ENCODE measurements at regions not wholly inside any gene's neighbourhood (a gene's known extent, or its start where the extent isn't known, plus 50 kb on each side); places are given as distances from the start of the nearest gene placed in this dataset.

- Histone ChIP-seq H3K36me3 (ENCODE audit: control insufficient read depth, insufficient read depth, low read length) (no peaks in the 10 kb centered on the region), H3K9ac (ENCODE audit: insufficient read depth, low read length) (no peak overlapping the region), H3K4me3 (replicated peaks in 1 of 4; ENCODE audit: control extremely low read depth in 1 of 4, insufficient read depth in 1 of 4, low read depth in 3 of 4, low read length in 4 of 4) (no peak overlapping the region), H3K4me1 (ENCODE audit: control insufficient read depth, extremely low read depth, insufficient read depth, low read length) (no peaks in the 10 kb centered on the region), H3K27me3 (ENCODE audit: control insufficient read depth, insufficient read depth, low read length) (no peaks in the 10 kb centered on the region), H3K27ac (ENCODE audit: insufficient read depth, low read length) (no peak overlapping the region), H4K20me1 (ENCODE audit: control insufficient read depth, extremely low read depth, insufficient read depth, low read length) (no peaks in the 10 kb centered on the region), H3K9me3 (ENCODE audit: control insufficient read depth, insufficient read depth, low read depth, low read length) (no peaks in the 10 kb centered on the region), H3K4me2 (ENCODE audit: extremely low read depth, insufficient read depth, low read length) (no peak overlapping the region), H3K79me2 (ENCODE audit: control insufficient read depth, insufficient read depth, low read length) (no peaks in the 10 kb centered on the region), H2AFZ (ENCODE audit: low read length) (no peak overlapping the region)
- TF ChIP-seq CTCF (conservative IDR thresholded peaks at IDR 0.05 in 1 of 2, IDR thresholded peaks at IDR 0.05 in 1 of 2; ENCODE audit: low read depth in 1 of 2, low read length in 2 of 2) (no peak), EZH2 (IDR thresholded peaks at IDR 0.05; ENCODE audit: low read length, missing control alignments) (no peak)
- DNase-seq (ENCODE audit: low read depth in 2 of 2) = no peak
These were observed 980.5 kb downstream of the PCDH18 start for GRCh38 chr4:136551753-136552152.

- Histone ChIP-seq H3K4me2 (ENCODE audit: extremely low read depth, insufficient read depth, low read length) (no peak overlapping the region), H3K27ac (ENCODE audit: insufficient read depth, low read length) (no peak overlapping the region)
These were observed 991.5 kb downstream of the PCDH18 start for GRCh38 chr4:136540747-136541146.

GRCh38 chr4:136528131-136528530, 1004.2 kb downstream of the PCDH18 start:
- Histone ChIP-seq H3K36me3 (ENCODE audit: control insufficient read depth, insufficient read depth, low read length) (no peaks in the 10 kb centered on the region), H3K79me2 (ENCODE audit: control insufficient read depth, insufficient read depth, low read length) (no peaks in the 10 kb centered on the region), H3K27ac (ENCODE audit: insufficient read depth, low read length) (no peak overlapping the region), H4K20me1 (ENCODE audit: control insufficient read depth, extremely low read depth, insufficient read depth, low read length) (no peaks in the 10 kb centered on the region), H3K4me2 (ENCODE audit: extremely low read depth, insufficient read depth, low read length) (no peak overlapping the region), H3K4me3 (replicated peaks in 1 of 4; ENCODE audit: control extremely low read depth in 1 of 4, insufficient read depth in 1 of 4, low read depth in 3 of 4, low read length in 4 of 4) (no peak overlapping the region), H3K9ac (ENCODE audit: insufficient read depth, low read length) (no peak overlapping the region), H2AFZ (ENCODE audit: low read length) (no peak overlapping the region), H3K9me3 (ENCODE audit: control insufficient read depth, insufficient read depth, low read depth, low read length) (no peaks in the 10 kb centered on the region), H3K27me3 (ENCODE audit: control insufficient read depth, insufficient read depth, low read length) (no peaks in the 10 kb centered on the region), H3K4me1 (ENCODE audit: control insufficient read depth, extremely low read depth, insufficient read depth, low read length) (no peaks in the 10 kb centered on the region)
- no peak for TF ChIP-seq EZH2 (IDR thresholded peaks at IDR 0.05; ENCODE audit: low read length, missing control alignments)
- no peak for TF ChIP-seq CTCF (conservative IDR thresholded peaks at IDR 0.05 in 1 of 2, IDR thresholded peaks at IDR 0.05 in 1 of 2; ENCODE audit: low read depth in 1 of 2, low read length in 2 of 2)
- DNase-seq (ENCODE audit: low read depth in 2 of 2) = peak in 1 of 2 donors; percentile 24

More at GRCh38 chr4:136540747-136541146, 991.5 kb downstream of the PCDH18 start:
- no peak overlapping the region for H2AFZ ChIP-seq (ENCODE audit: low read length)
- H3K79me2 ChIP-seq (ENCODE audit: control insufficient read depth, insufficient read depth, low read length) = no peaks in the 10 kb centered on the region
- no peak overlapping the region for H3K9ac ChIP-seq (ENCODE audit: insufficient read depth, low read length)
- no peaks in the 10 kb centered on the region for H3K36me3 ChIP-seq (ENCODE audit: control insufficient read depth, insufficient read depth, low read length)
- no peaks in the 10 kb centered on the region for H4K20me1 ChIP-seq (ENCODE audit: control insufficient read depth, extremely low read depth, insufficient read depth, low read length)
- H3K4me1 ChIP-seq (ENCODE audit: control insufficient read depth, extremely low read depth, insufficient read depth, low read length) = no peaks in the 10 kb centered on the region
- no peak overlapping the region for H3K4me3 ChIP-seq (replicated peaks in 1 of 4; ENCODE audit: control extremely low read depth in 1 of 4, insufficient read depth in 1 of 4, low read depth in 3 of 4, low read length in 4 of 4)
- TF ChIP-seq CTCF (conservative IDR thresholded peaks at IDR 0.05 in 1 of 2, IDR thresholded peaks at IDR 0.05 in 1 of 2; ENCODE audit: low read depth in 1 of 2, low read length in 2 of 2) (no peak), EZH2 (IDR thresholded peaks at IDR 0.05; ENCODE audit: low read length, missing control alignments) (no peak)
- no peaks in the 10 kb centered on the region for H3K27me3 ChIP-seq (ENCODE audit: control insufficient read depth, insufficient read depth, low read length)
- H3K9me3 ChIP-seq (ENCODE audit: control insufficient read depth, insufficient read depth, low read depth, low read length) = no peaks in the 10 kb centered on the region
- DNase-seq (ENCODE audit: low read depth in 2 of 2) = no peak

Data from fibroblast of lung (primary cell).